ENCODE measurements at regions not wholly inside any gene's neighbourhood (a gene's known extent, or its start where the extent isn't known, plus 50 kb on each side); places are given as distances from the start of the nearest gene placed in this dataset.

DNA sequence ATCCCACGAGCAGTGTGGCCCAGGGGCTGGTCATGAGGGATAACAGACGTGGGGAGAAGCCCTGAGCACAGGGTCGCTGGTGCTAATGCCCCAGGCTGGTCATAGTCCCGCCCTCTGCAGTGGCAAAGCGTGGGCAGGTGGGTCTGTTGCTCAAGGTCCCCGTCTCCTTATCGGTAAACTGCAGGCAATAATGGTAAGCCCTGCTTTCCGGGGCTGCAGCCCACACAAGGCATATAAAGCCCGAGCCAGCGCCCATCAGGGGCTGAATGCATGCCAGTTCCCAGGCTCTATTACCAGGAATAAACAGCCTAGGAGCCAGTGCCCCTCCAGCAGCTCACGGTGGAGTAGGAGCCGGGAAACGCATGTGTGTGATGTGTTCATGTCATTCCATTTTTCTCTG lies 261.0 kb downstream of the BRD1 start:
- ATAC-seq (ENCODE audit: low read depth) (no peak), DNase-seq (no peak)
- no peak overlapping the region for H3K9ac ChIP-seq (ENCODE audit: low read length)
- no peak overlapping the region for H3K4me2 ChIP-seq (replicated peaks; ENCODE audit: low read depth, low read length, poor library complexity, severe bottlenecking)
- H3K36me3 ChIP-seq (replicated peaks in 1 of 2; ENCODE audit: control extremely low read depth in 1 of 2, control insufficient read depth in 1 of 2, extremely low read depth in 1 of 2, insufficient read depth in 2 of 2, low read length in 1 of 2), result peaks cover 1 to 2% of the 10 kb centered on the region in 2 experiments
- ChIA-PET CTCF (no interaction called here), POLR2A (no interaction called here)
- H3K27ac Mint-ChIP-seq, result no peak overlapping the region
- no peaks in the 10 kb centered on the region for H3K9me3 Mint-ChIP-seq (ENCODE audit: insufficient read depth)
- no peak for TF ChIP-seq CTCF (IDR thresholded peaks at IDR 0.05)
- TF ChIP-seq EZH2 (IDR thresholded peaks at IDR 0.05; ENCODE audit: borderline replicate concordance, insufficient read depth, low read depth, low read length, poor library complexity, severe bottlenecking), result no peak
- WGBS (ENCODE audit: insufficient coverage), result 87% methylated on average over 10 of the region's 13 CpGs
- no peaks in the 10 kb centered on the region for H3K9me3 ChIP-seq (ENCODE audit: control extremely low read depth in 1 of 3, control insufficient read depth in 2 of 3, insufficient read depth in 1 of 3, low read length in 2 of 3)
- no peaks in the 10 kb centered on the region for H3K27me3 Mint-ChIP-seq
- no peak overlapping the region for H3K4me3 ChIP-seq (ENCODE audit: control extremely low read depth in 1 of 5, extremely low read depth in 1 of 5, insufficient read depth in 1 of 5, low read depth in 2 of 5, low read length in 4 of 5)
- no peaks in the 10 kb centered on the region for H3K27me3 ChIP-seq (replicated peaks in 1 of 4; ENCODE audit: control extremely low read depth in 1 of 4, control insufficient read depth in 3 of 4, insufficient read depth in 4 of 4, low read length in 3 of 4)
- H3K4me1 Mint-ChIP-seq, result no peaks in the 10 kb centered on the region
- no peak overlapping the region for H3K27ac ChIP-seq (ENCODE audit: low read length in 2 of 2)
- peaks cover 29% of the 10 kb centered on the region for H3K79me2 ChIP-seq (ENCODE audit: control insufficient read depth, insufficient read depth, low read length)
- peaks cover 9% of the 10 kb centered on the region for H4K20me1 ChIP-seq (ENCODE audit: control insufficient read depth, insufficient read depth, low read length, poor library complexity, severe bottlenecking)
- no peaks in the 10 kb centered on the region for H3K4me1 ChIP-seq (ENCODE audit: control insufficient read depth in 2 of 2, insufficient read depth in 2 of 2, low read length in 2 of 2)
- intact Hi-C loops (cut with micrococcal nuclease), result no loop called here
- no peak overlapping the region for H2AFZ ChIP-seq (ENCODE audit: insufficient read depth, low read depth, low read length, poor library complexity, severe bottlenecking)
- no peak overlapping the region for H3K4me3 Mint-ChIP-seq

GRCh38 chr22:49566141-49566541 lies 261.5 kb downstream of the BRD1 start:
- Histone ChIP-seq H3K27me3 (replicated peaks in 1 of 4; ENCODE audit: control extremely low read depth in 1 of 4, control insufficient read depth in 3 of 4, insufficient read depth in 4 of 4, low read length in 3 of 4) (no peaks in the 10 kb centered on the region), H3K27ac (ENCODE audit: low read length in 2 of 2) (no peak overlapping the region), H3K4me3 (ENCODE audit: control extremely low read depth in 1 of 5, extremely low read depth in 1 of 5, insufficient read depth in 1 of 5, low read depth in 2 of 5, low read length in 4 of 5) (no peak overlapping the region), H3K36me3 (replicated peaks in 1 of 2; ENCODE audit: control extremely low read depth in 1 of 2, control insufficient read depth in 1 of 2, extremely low read depth in 1 of 2, insufficient read depth in 2 of 2, low read length in 1 of 2) (peaks cover 1 to 2% of the 10 kb centered on the region in 2 experiments), H3K79me2 (ENCODE audit: control insufficient read depth, insufficient read depth, low read length) (peaks cover 25% of the 10 kb centered on the region), H4K20me1 (ENCODE audit: control insufficient read depth, insufficient read depth, low read length, poor library complexity, severe bottlenecking) (peaks cover 10% of the 10 kb centered on the region), H2AFZ (ENCODE audit: insufficient read depth, low read depth, low read length, poor library complexity, severe bottlenecking) (no peak overlapping the region), H3K4me1 (ENCODE audit: control insufficient read depth in 2 of 2, insufficient read depth in 2 of 2, low read length in 2 of 2) (no peaks in the 10 kb centered on the region), H3K9ac (ENCODE audit: low read length) (no peak overlapping the region), H3K4me2 (replicated peaks; ENCODE audit: low read depth, low read length, poor library complexity, severe bottlenecking) (no peak overlapping the region), H3K9me3 (ENCODE audit: control extremely low read depth in 1 of 3, control insufficient read depth in 2 of 3, insufficient read depth in 1 of 3, low read length in 2 of 3) (peaks cover 0 to 3% (median 0%) of the 10 kb centered on the region in 3 donors)
- Mint-ChIP-seq H3K27ac (no peak overlapping the region), H3K4me3 (no peak overlapping the region), H3K9me3 (ENCODE audit: insufficient read depth) (peaks cover 3% of the 10 kb centered on the region), H3K27me3 (no peaks in the 10 kb centered on the region), H3K4me1 (no peaks in the 10 kb centered on the region)
- POLR2A ChIA-PET, result no interaction called here
- intact Hi-C loops (cut with micrococcal nuclease), result no loop called here
- no peak for TF ChIP-seq CTCF (IDR thresholded peaks at IDR 0.05)
- TF ChIP-seq EZH2 (IDR thresholded peaks at IDR 0.05; ENCODE audit: borderline replicate concordance, insufficient read depth, low read depth, low read length, poor library complexity, severe bottlenecking), result no peak
- DNase-seq, result no peak
- no peak for ATAC-seq (ENCODE audit: low read depth)
- CTCF ChIA-PET, result no interaction called here
- WGBS (ENCODE audit: insufficient coverage), result 95% methylated on average over 9 of the region's 12 CpGs
